ENCODE measurements at regions not wholly inside any gene's neighbourhood (a gene's known extent, or its start where the extent isn't known, plus 50 kb on each side); places are given as distances from the start of the nearest gene placed in this dataset.

DNA sequence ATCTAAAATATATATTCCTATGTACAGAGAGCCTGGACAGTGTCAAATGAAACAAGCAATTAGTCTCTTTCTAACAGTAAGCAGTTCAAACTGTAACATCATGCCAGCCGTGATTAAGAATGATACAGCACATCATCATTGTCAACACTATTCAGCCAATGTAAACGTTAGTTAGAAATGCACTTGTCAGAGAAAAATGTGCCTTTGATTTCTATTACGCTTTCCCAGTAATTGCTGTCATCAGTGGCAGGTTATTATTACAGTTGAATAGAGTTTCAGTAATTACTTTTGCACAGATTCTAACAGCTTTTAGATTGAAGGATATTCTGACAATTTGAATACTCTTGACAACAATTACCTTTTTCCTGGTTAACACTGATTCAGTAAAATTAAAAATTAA is 1007.1 kb downstream of the SH3BGRL start:
- BruUV-seq (replicated peaks) = no TSS peak

More for the DNA sequence above, 1007.1 kb downstream of the SH3BGRL start:
- no peak overlapping the region for H3K4me3 ChIP-seq (ENCODE audit: insufficient read depth, low read depth, low read length)
- H3K14ac ChIP-seq (replicated peaks; ENCODE audit: low read depth, low read length) = no peak overlapping the region
- no peak overlapping the region for H3K18ac ChIP-seq (ENCODE audit: low read depth, low read length)
- no peak overlapping the region for H2BK120ac ChIP-seq (ENCODE audit: low read depth, low read length)
- no peak overlapping the region for H4K8ac ChIP-seq (ENCODE audit: low read depth in 2 of 2, low read length in 2 of 2)
- H3K4me2 ChIP-seq (ENCODE audit: low read depth, low read length) = no peak overlapping the region
- WGBS, 2 experiments (ENCODE audit: extremely low coverage in 2 of 2, insufficient read length in 1 of 2) = no CpG with 5 or more reads among the region's 3 CpGs
- H2AFZ ChIP-seq (replicated peaks; ENCODE audit: low read length, poor library complexity) = no peak overlapping the region
- no peaks in the 10 kb centered on the region for H3K4me1 ChIP-seq (ENCODE audit: control insufficient read depth, insufficient read depth, low read length)
- H3K27me3 ChIP-seq (ENCODE audit: control insufficient read depth, insufficient read depth, low read length) = no peaks in the 10 kb centered on the region
- CTCF ChIA-PET = no interaction called here
- no peak overlapping the region for H2BK5ac ChIP-seq (ENCODE audit: low read depth, low read length, poor library complexity, severe bottlenecking)
- H3K9me1 ChIP-seq (ENCODE audit: insufficient read depth, low read length) = no peaks in the 10 kb centered on the region
- in situ Hi-C loops (cut with MboI; ENCODE audit: low sequenced_read_pairs) (no loop called here), intact Hi-C loops (cut with micrococcal nuclease) (no loop called here), dilution Hi-C loops (cut with HindIII; ENCODE audit: low sequenced_read_pairs, unreplicated experiment) (no loop called here)
- H2AK5ac ChIP-seq (ENCODE audit: low read depth, low read length) = no peak overlapping the region
- H3K9me3 ChIP-seq (ENCODE audit: control insufficient read depth, insufficient read depth, low read length) = no peaks in the 10 kb centered on the region
- no peak for TF ChIP-seq RCOR1 (IDR thresholded peaks at IDR 0.05; ENCODE audit: insufficient replicate concordance, low read length)
- no peak for TF ChIP-seq MAZ (IDR thresholded peaks at IDR 0.05; ENCODE audit: borderline replicate concordance, low read depth, low read length)
- TF ChIP-seq MXI1 (IDR thresholded peaks at IDR 0.05; ENCODE audit: borderline replicate concordance, low read depth, low read length) = no peak
- DNase-seq = no peak
- no peaks in the 10 kb centered on the region for H3K36me3 ChIP-seq (ENCODE audit: control insufficient read depth, insufficient read depth, low read length)
- no peak overlapping the region for H3K9ac ChIP-seq (ENCODE audit: low read depth, low read length)
- H3K27ac ChIP-seq (ENCODE audit: insufficient read depth, low read length) = no peak overlapping the region
- no peak overlapping the region for H2BK20ac ChIP-seq (ENCODE audit: low read depth, low read length)
- no peaks in the 10 kb centered on the region for H3K79me1 ChIP-seq (ENCODE audit: low read depth in 1 of 2, low read length in 2 of 2)
- H3K23ac ChIP-seq (ENCODE audit: low read depth, low read length) = no peak overlapping the region
- POLR2A ChIA-PET (ENCODE audit: unreplicated experiment) = no interaction called here
- no peak overlapping the region for H2BK15ac ChIP-seq (ENCODE audit: low read depth, low read length)
- H2AK9ac ChIP-seq (replicated peaks; ENCODE audit: low read depth, low read length, poor library complexity) = no peak overlapping the region
- H4K20me1 ChIP-seq (ENCODE audit: insufficient read depth, low read length) = no peaks in the 10 kb centered on the region
- H4K5ac ChIP-seq (ENCODE audit: low read depth, low read length) = no peak overlapping the region
- H3K56ac ChIP-seq (ENCODE audit: extremely low read depth, insufficient read depth, low read length) = no peak overlapping the region
- no peak overlapping the region for H4K91ac ChIP-seq (ENCODE audit: insufficient read depth, low read depth, low read length)
- H3K4ac ChIP-seq (ENCODE audit: low read depth, low read length) = no peak overlapping the region
- no peak for ATAC-seq (ENCODE audit: low read depth)
